Gastroesophageal sphincter (tissue), 4 donors: ENCODE measurements at regions not wholly inside any gene's neighbourhood (a gene's known extent, or its start where the extent isn't known, plus 50 kb on each side); places are given as distances from the start of the nearest gene placed in this dataset.

ENCODE experiments used
- ATAC-seq: fragments of 150-250 bp; one replicate; pipeline ENCODE4 v1.9.1; 2016; ENCODE audit warnings: mild to moderate bottlenecking, moderate library complexity
- H3K27ac ChIP-seq, 4 donors: fragments of 200-600 bp; sonication (generic) in 3 of 4; 1 replicate in 3 of 4; 2 replicates in 1 of 4; pipeline ENCODE4 v1.5.1; 2016 to 2019
- H3K27me3 ChIP-seq: fragments of 200-600 bp; sonication (generic); one replicate; pipeline ENCODE4 v1.5.1; 2019
- H3K36me3 ChIP-seq, 2 donors: fragments of 200-600 bp; sonication (generic); one replicate each; pipeline ENCODE4 v1.5.1; 2019; ENCODE audit warnings: control low read depth in 1 of 2
- H3K4me1 ChIP-seq, 3 donors: fragments of 200-600 bp; sonication (generic); 1 replicate in 2 of 3; 2 replicates in 1 of 3; pipeline ENCODE4 v1.5.1; 2016 to 2019; ENCODE audit warnings: control low read depth in 2 of 3
- H3K4me3 ChIP-seq, 2 donors: fragments of 200-600 bp; sonication (generic); one replicate each; pipeline ENCODE4 v1.5.1; 2019; ENCODE audit warnings: mild to moderate bottlenecking in 1 of 2, moderate library complexity in 1 of 2
- H3K9me3 ChIP-seq, 3 donors: fragments of 200-600 bp; sonication (generic); one replicate each; pipeline ENCODE4 v1.5.1; 2017 to 2019; ENCODE audit warnings: control low read depth in 2 of 3
- EP300 ChIP-seq: sonication (generic); formaldehyde crosslinking; IDR thresholded peaks from one replicate; pipeline ENCODE4 v1.6.1; 2017; ENCODE audit warnings: antibody characterized with exemption, mild to moderate bottlenecking
- POLR2A ChIP-seq, 2 donors: fragments of 450-650 bp; IDR thresholded peaks; one replicate each; pipeline ENCODE4 v1.6.1; 2017; ENCODE audit warnings: antibody characterized with exemption in 2 of 2, mild to moderate bottlenecking in 2 of 2, moderate library complexity in 1 of 2
- POLR2AphosphoS5 ChIP-seq: sonication (generic); formaldehyde crosslinking; IDR thresholded peaks from one replicate; pipeline ENCODE4 v1.6.1; 2017; ENCODE audit warnings: antibody characterized with exemption
- WGBS, 2 donors: methylation state at CpG; one replicate each; pipeline ENCODE4 v1.1.5; 2018; ENCODE audit warnings: low coverage in 1 of 2; 5-methylcytosine and 5-hydroxymethylcytosine counted together
- TF ChIP-seq, protein P1 (sequence below), 4 experiments: fragments of 200-600 bp in 2 of 4; fragments of 450-650 bp in 2 of 4; sonication (generic) in 1 of 4; IDR thresholded peaks; one replicate each; pipeline ENCODE4 v1.5.1; 2017 to 2019; ENCODE audit warnings: antibody characterized with exemption in 4 of 4, mild to moderate bottlenecking in 2 of 4, moderate library complexity in 2 of 4

DNA sequence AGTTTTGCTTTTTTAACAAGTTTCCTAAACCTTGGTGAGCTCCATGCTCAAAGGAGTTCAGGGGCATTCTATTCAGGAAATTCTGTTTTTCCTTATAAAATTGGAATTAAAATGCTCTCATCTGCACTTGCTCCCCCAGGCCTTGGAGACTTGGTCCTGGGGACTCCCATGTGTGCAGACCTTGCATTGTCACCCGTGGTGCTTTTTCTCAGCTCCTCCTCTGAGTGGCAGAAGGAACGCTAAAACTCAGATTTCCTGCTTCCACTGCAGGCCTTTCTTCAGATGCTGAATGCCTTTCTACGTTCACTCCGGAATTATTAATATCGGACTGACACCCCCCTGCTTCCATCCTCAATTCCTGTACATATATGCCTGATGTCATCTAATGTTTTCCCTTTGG is 248.7 kb upstream of the RREB1 start:
- H3K36me3 ChIP-seq: no peaks in the 10 kb centered on the region
- TF ChIP-seq POLR2AphosphoS5: no peak
- TF ChIP-seq, protein P1, sequence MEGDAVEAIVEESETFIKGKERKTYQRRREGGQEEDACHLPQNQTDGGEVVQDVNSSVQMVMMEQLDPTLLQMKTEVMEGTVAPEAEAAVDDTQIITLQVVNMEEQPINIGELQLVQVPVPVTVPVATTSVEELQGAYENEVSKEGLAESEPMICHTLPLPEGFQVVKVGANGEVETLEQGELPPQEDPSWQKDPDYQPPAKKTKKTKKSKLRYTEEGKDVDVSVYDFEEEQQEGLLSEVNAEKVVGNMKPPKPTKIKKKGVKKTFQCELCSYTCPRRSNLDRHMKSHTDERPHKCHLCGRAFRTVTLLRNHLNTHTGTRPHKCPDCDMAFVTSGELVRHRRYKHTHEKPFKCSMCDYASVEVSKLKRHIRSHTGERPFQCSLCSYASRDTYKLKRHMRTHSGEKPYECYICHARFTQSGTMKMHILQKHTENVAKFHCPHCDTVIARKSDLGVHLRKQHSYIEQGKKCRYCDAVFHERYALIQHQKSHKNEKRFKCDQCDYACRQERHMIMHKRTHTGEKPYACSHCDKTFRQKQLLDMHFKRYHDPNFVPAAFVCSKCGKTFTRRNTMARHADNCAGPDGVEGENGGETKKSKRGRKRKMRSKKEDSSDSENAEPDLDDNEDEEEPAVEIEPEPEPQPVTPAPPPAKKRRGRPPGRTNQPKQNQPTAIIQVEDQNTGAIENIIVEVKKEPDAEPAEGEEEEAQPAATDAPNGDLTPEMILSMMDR (IDR thresholded peaks at IDR 0.05): no peak
- no peak for TF ChIP-seq EP300
- no peak for TF ChIP-seq POLR2A (IDR thresholded peaks at IDR 0.05)
- no peak for ATAC-seq
- peaks cover 5% of the 10 kb centered on the region for H3K27me3 ChIP-seq
- H3K9me3 ChIP-seq: no peaks in the 10 kb centered on the region
- peaks cover 0 to 14% (median 10%) of the 10 kb centered on the region in 3 donors for H3K4me1 ChIP-seq
- no peak overlapping the region for H3K4me3 ChIP-seq
- no peak overlapping the region for H3K27ac ChIP-seq
- WGBS, 2 donors: 48 to 86% methylated on average over 4 to 5 of the region's 5 CpGs

DNA sequence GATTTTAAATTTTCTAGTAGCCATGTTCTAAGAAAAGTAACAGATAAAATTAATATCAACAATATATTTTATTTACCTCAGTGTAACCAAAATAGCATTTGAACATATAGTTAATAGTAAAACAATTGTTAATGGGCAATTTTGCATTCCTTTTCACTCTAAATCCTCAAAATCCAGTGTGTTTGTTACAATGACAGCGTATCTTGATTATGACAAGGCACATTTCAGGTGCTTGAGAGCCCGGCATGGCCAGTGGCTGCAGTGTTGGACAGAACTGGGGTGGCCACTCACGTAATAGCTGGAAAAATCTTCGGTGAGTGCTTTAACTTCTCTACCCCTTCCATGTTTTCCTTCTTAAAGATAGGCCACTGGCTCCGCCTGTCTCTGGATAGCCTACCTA is 248.0 kb upstream of the RREB1 start:
- Histone ChIP-seq H3K9me3 (no peaks in the 10 kb centered on the region), H3K4me1 (peaks cover 0 to 14% (median 10%) of the 10 kb centered on the region in 3 donors), H3K27ac (no peak overlapping the region), H3K27me3 (peaks cover 5% of the 10 kb centered on the region), H3K36me3 (no peaks in the 10 kb centered on the region), H3K4me3 (no peak overlapping the region)
- TF ChIP-seq POLR2A (IDR thresholded peaks at IDR 0.05): no peak
- no peak for ATAC-seq
- 88 to 94% methylated on average over 4 to 5 of the region's 5 CpGs for WGBS, 2 donors

DNA sequence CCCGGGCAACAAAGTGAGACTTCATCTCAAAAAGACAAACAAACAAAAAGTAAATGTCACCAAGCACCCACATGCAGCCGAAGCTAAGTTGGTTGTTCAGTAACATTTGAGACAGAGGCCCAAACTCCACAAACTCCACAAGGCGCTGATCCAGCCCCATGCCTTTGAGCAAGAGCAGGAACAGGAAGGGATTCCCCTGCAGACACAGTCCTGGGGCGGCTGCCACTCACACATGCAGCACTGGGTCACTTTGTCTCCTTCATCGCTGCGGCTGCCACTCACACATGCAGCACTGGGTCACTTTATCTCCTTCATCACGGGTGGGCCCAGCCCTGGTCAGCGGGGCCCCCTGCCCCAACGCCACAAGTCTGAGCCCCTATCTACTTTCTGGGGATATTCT is 246.9 kb upstream of the RREB1 start:
- no peak overlapping the region for H3K27ac ChIP-seq
- 86 to 100% methylated on average over 1 to 6 of the region's 9 CpGs for WGBS, 2 donors
- TF ChIP-seq POLR2A (IDR thresholded peaks at IDR 0.05) (no peak), POLR2AphosphoS5 (no peak), EP300 (no peak)
- TF ChIP-seq, protein P1 (IDR thresholded peaks at IDR 0.05): no peak
- H3K4me3 ChIP-seq: no peak overlapping the region
- no peaks in the 10 kb centered on the region for H3K9me3 ChIP-seq
- peaks cover 0 to 14% (median 10%) of the 10 kb centered on the region in 3 donors for H3K4me1 ChIP-seq
- H3K27me3 ChIP-seq: peaks cover 5% of the 10 kb centered on the region
- H3K36me3 ChIP-seq: no peaks in the 10 kb centered on the region
- no peak for ATAC-seq

DNA sequence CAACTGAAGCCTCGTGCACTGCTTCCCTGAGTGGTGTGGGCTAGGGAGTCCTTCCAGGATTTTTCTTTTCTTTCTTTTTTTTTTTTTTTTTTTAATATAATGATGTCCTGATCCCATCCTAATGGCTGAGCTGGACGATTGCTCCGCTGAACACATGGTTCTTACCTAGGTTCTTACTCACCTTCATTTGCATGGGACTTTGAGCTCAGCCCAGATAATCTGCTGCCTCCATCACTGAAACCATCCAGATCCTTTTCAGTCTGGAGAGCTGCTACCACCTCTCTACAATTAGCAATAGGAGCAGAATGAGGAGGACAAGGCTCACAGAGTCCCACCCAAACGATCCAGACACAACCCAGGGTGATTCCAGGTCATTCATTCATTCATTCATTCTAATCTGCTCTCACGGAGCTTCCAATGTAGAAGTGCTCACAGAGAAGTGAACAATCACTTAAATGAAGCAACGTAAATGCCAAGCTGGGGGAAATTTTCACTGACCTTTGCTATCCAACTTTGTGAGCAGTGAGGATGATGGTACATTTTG is 246.3 kb upstream of the RREB1 start:
- Histone ChIP-seq H3K36me3 (no peaks in the 10 kb centered on the region), H3K4me1 (peaks cover 0 to 12% (median 5%) of the 10 kb centered on the region in 3 donors), H3K4me3 (no peak overlapping the region), H3K9me3 (no peaks in the 10 kb centered on the region), H3K27me3 (peaks cover 5% of the 10 kb centered on the region), H3K27ac (no peak overlapping the region)
- no peak for ATAC-seq
- TF ChIP-seq POLR2A (IDR thresholded peaks at IDR 0.05): no peak
- TF ChIP-seq EP300: no peak
- TF ChIP-seq, protein P1 (IDR thresholded peaks at IDR 0.05): no peak
- no peak for TF ChIP-seq POLR2AphosphoS5
- 69 to 82% methylated on average over 4 to 6 of the region's 6 CpGs for WGBS, 2 donors

DNA sequence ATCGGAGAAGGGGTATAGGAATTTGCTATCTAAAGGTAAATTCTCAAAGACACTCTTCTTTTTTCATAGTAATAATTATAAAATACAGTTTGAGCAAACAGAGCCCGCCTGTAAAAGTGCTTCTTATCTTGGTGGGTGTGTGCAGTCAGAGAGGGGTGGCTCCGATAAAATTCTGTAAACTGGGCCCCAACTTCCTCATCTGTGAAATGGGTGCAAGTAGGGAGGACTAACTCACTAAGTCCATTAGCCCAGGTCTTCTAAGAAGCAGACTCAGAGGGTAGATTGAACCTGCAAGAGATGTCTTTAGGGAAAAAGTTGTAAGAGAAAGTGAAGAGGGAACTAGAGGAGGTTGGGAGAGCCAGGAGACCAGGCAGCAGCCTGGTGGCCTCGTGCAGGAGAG is 245.8 kb upstream of the RREB1 start:
- H3K4me1 ChIP-seq: peaks cover 0 to 6% (median under 1%) of the 10 kb centered on the region in 3 donors
- H3K9me3 ChIP-seq: no peaks in the 10 kb centered on the region
- no peak for ATAC-seq
- no peak overlapping the region for H3K4me3 ChIP-seq
- H3K36me3 ChIP-seq: no peaks in the 10 kb centered on the region
- TF ChIP-seq POLR2A (IDR thresholded peaks at IDR 0.05) (no peak), EP300 (no peak), POLR2AphosphoS5 (no peak)
- TF ChIP-seq, protein P1 (IDR thresholded peaks at IDR 0.05): no peak
- WGBS, 2 donors: 86% methylated on average over 3 to 4 of the region's 4 CpGs
- peaks cover 5% of the 10 kb centered on the region for H3K27me3 ChIP-seq
- H3K27ac ChIP-seq: no peak overlapping the region
